Transverse colon (tissue), 3 donors: ENCODE measurements at regions not wholly inside any gene's neighbourhood (a gene's known extent, or its start where the extent isn't known, plus 50 kb on each side); places are given as distances from the start of the nearest gene placed in this dataset.

Experiments used
- CTCF ChIP-seq, 5 experiments: fragments of 200-600 bp in 3 of 5; fragments of 450-650 bp in 2 of 5; sonication (generic) in 3 of 5; IDR thresholded peaks; 1 replicate in 2 of 5; 2 replicates in 3 of 5; pipeline ENCODE4 v1.5.1; 2016 to 2017; ENCODE audit warnings: antibody characterized with exemption in 5 of 5, inconsistent platforms in 3 of 5, mild to moderate bottlenecking in 2 of 5, moderate library complexity in 1 of 5
- POLR2A ChIP-seq: fragments of 450-650 bp; IDR thresholded peaks from one replicate; pipeline ENCODE4 v1.6.1; 2016; ENCODE audit warnings: antibody characterized with exemption, mild to moderate bottlenecking, moderate library complexity

GRCh38 chr3:38970851-38971638 lies 80.7 kb downstream of the SCN11A start:
- TF ChIP-seq POLR2A (no peak), CTCF (IDR thresholded peaks at IDR 0.05) (no peak)
